Esophagus muscularis mucosa (tissue), 4 donors: ENCODE measurements at regions not wholly inside any gene's neighbourhood (a gene's known extent, or its start where the extent isn't known, plus 50 kb on each side); places are given as distances from the start of the nearest gene placed in this dataset.

Experiments used
- DNase-seq: peaks from one replicate; pipeline ENCODE4 v3.0.0-alpha.2; 2017; ENCODE audit errors: extremely low spot score
- H3K27ac ChIP-seq, 4 donors: fragments of 200-600 bp; sonication (generic); replicated peaks in 1 of 4; 1 replicate in 3 of 4; 2 replicates in 1 of 4; pipeline ENCODE4 v1.5.1; 2016 to 2019; ENCODE audit warnings: mild to moderate bottlenecking in 1 of 4
- H3K27me3 ChIP-seq, 4 donors: fragments of 200-600 bp; sonication (generic); one replicate each; pipeline versions ENCODE4 v1.5.1 to v1.6.0; 2016 to 2019
- H3K36me3 ChIP-seq, 4 donors: fragments of 200-600 bp; sonication (generic); one replicate each; pipeline ENCODE4 v1.5.1; 2016 to 2019
- H3K4me1 ChIP-seq, 4 donors: fragments of 200-600 bp; sonication (generic); one replicate each; pipeline ENCODE4 v1.5.1; 2016 to 2019
- H3K4me3 ChIP-seq, 4 donors: fragments of 200-600 bp; sonication (generic); 1 replicate in 2 of 4; 2 replicates in 2 of 4; pipeline ENCODE4 v1.5.1; 2016 to 2019; ENCODE audit warnings: mild to moderate bottlenecking in 4 of 4, moderate library complexity in 1 of 4
- H3K9me3 ChIP-seq, 4 donors: fragments of 200-600 bp; sonication (generic); 1 replicate in 3 of 4; 2 replicates in 1 of 4; pipeline ENCODE4 v1.5.1; 2016 to 2019
- CTCF ChIP-seq, 3 experiments: fragments of 200-600 bp in 2 of 3; fragments of 450-650 bp in 1 of 3; sonication (generic) in 2 of 3; IDR thresholded peaks; one replicate each; pipeline ENCODE4 v1.5.1; 2017 to 2019; ENCODE audit warnings: antibody characterized with exemption in 3 of 3, mild to moderate bottlenecking in 2 of 3, moderate library complexity in 1 of 3
- EP300 ChIP-seq: sonication (generic); formaldehyde crosslinking; IDR thresholded peaks from one replicate; pipeline ENCODE4 v1.6.1; 2017; ENCODE audit warnings: antibody characterized with exemption
- POLR2A ChIP-seq: fragments of 450-650 bp; IDR thresholded peaks from one replicate; pipeline ENCODE4 v1.6.1; 2017; ENCODE audit warnings: antibody characterized with exemption, moderate library complexity, mild to moderate bottlenecking, low read depth
- POLR2AphosphoS5 ChIP-seq, 2 donors: sonication (generic); formaldehyde crosslinking; IDR thresholded peaks; one replicate each; pipeline ENCODE4 v1.6.1; 2017; ENCODE audit warnings: antibody characterized with exemption in 2 of 2
- WGBS: methylation state at CpG from one replicate; pipeline ENCODE4 v1.1.5; 2018; 5-methylcytosine and 5-hydroxymethylcytosine counted together
- intact Hi-C: fragments of 100-400 bp; cut with DNase I; formaldehyde crosslinking; loops from one replicate; pipeline ENCODE4 v1.15.1; 2023

GRCh38 chr11:21911061-21911460 lies 281.8 kb upstream of the ANO5 start:
- DNase-seq, result no peak
- Histone ChIP-seq H3K4me1 (peaks cover 0 to 9% (median 0%) of the 10 kb centered on the region in 4 donors), H3K27ac (no peak overlapping the region), H3K36me3 (no peaks in the 10 kb centered on the region), H3K27me3 (no peaks in the 10 kb centered on the region), H3K9me3 (no peaks in the 10 kb centered on the region), H3K4me3 (no peak overlapping the region)
- 57% methylated on average over 2 of the region's 2 CpGs for WGBS
- intact Hi-C loops, result no loop called here
- no peak for TF ChIP-seq EP300
- no peak for TF ChIP-seq CTCF (IDR thresholded peaks at IDR 0.05)
- TF ChIP-seq POLR2A, result no peak
- no peak for TF ChIP-seq POLR2AphosphoS5 (IDR thresholded peaks at IDR 0.05)

GRCh38 chr11:21912285-21912684 lies 280.6 kb upstream of the ANO5 start:
- Histone ChIP-seq H3K4me3 (no peak overlapping the region), H3K27me3 (no peaks in the 10 kb centered on the region), H3K4me1 (no peaks in the 10 kb centered on the region), H3K9me3 (no peaks in the 10 kb centered on the region), H3K27ac (no peak overlapping the region), H3K36me3 (no peaks in the 10 kb centered on the region)
- intact Hi-C loops, result no loop called here
- TF ChIP-seq POLR2A, result no peak
- TF ChIP-seq POLR2AphosphoS5 (IDR thresholded peaks at IDR 0.05), result no peak
- TF ChIP-seq CTCF (IDR thresholded peaks at IDR 0.05), result no peak
- no peak for TF ChIP-seq EP300
- no peak for DNase-seq
- WGBS, result 96% methylated on average over 1 of the region's 1 CpG

- TF ChIP-seq CTCF (IDR thresholded peaks at IDR 0.05), result no peak
- TF ChIP-seq POLR2AphosphoS5 (IDR thresholded peaks at IDR 0.05), result no peak
- no peak for TF ChIP-seq EP300
- TF ChIP-seq POLR2A, result no peak
- Histone ChIP-seq H3K4me1 (no peaks in the 10 kb centered on the region), H3K27ac (no peak overlapping the region), H3K36me3 (no peaks in the 10 kb centered on the region), H3K27me3 (no peaks in the 10 kb centered on the region), H3K4me3 (no peak overlapping the region), H3K9me3 (no peaks in the 10 kb centered on the region)
- WGBS, result 65% methylated on average over 1 of the region's 1 CpG
- DNase-seq, result no peak
- intact Hi-C loops, result no loop called here
Observed at GRCh38 chr11:21921151-21921550, 271.7 kb upstream of the ANO5 start.

- intact Hi-C loops, result no loop called here
- H3K27me3 ChIP-seq, result no peaks in the 10 kb centered on the region
- no peak for DNase-seq
- no peak for TF ChIP-seq POLR2AphosphoS5 (IDR thresholded peaks at IDR 0.05)
- TF ChIP-seq CTCF (IDR thresholded peaks at IDR 0.05), result no peak
- TF ChIP-seq EP300, result no peak
- TF ChIP-seq POLR2A, result no peak
- no peaks in the 10 kb centered on the region for H3K36me3 ChIP-seq
- no peaks in the 10 kb centered on the region for H3K4me1 ChIP-seq
- 77% methylated on average over 1 of the region's 1 CpG for WGBS
- H3K27ac ChIP-seq, result no peak overlapping the region
- no peaks in the 10 kb centered on the region for H3K9me3 ChIP-seq
- no peak overlapping the region for H3K4me3 ChIP-seq
Observed at GRCh38 chr11:21924262-21924661, 268.6 kb upstream of the ANO5 start.

- no peak for TF ChIP-seq POLR2A
- TF ChIP-seq CTCF (IDR thresholded peaks at IDR 0.05), result no peak
- no peak for TF ChIP-seq EP300
- no peak for TF ChIP-seq POLR2AphosphoS5 (IDR thresholded peaks at IDR 0.05)
- DNase-seq, result no peak
- H3K36me3 ChIP-seq, result no peaks in the 10 kb centered on the region
- intact Hi-C loops, result no loop called here
- H3K4me1 ChIP-seq, result no peaks in the 10 kb centered on the region
- H3K4me3 ChIP-seq, result no peak overlapping the region
- WGBS, result 43% methylated on average over 3 of the region's 3 CpGs
- H3K27ac ChIP-seq, result no peak overlapping the region
- no peaks in the 10 kb centered on the region for H3K27me3 ChIP-seq
- H3K9me3 ChIP-seq, result no peaks in the 10 kb centered on the region
Observed at GRCh38 chr11:21927628-21928027, 265.3 kb upstream of the ANO5 start.
